Omental fat pad (tissue), 3 donors: ENCODE measurements at regions not wholly inside any gene's neighbourhood (a gene's known extent, or its start where the extent isn't known, plus 50 kb on each side); places are given as distances from the start of the nearest gene placed in this dataset.

Experiments used
- ATAC-seq: fragments of 150-250 bp; one replicate; pipeline ENCODE4 v1.9.1; 2016; ENCODE audit warnings: mild to moderate bottlenecking, moderate library complexity; ENCODE audit not compliant: low FRiP score
- DNase-seq: peaks from one replicate; pipeline ENCODE4 v3.0.0-alpha.2; 2019; ENCODE audit warnings: low spot score
- CTCF ChIP-seq, 3 donors: fragments of 450-650 bp; IDR thresholded peaks; one replicate each; pipeline ENCODE4 v1.5.1; 2016 to 2017; ENCODE audit warnings: antibody characterized with exemption in 3 of 3, mild to moderate bottlenecking in 3 of 3, moderate library complexity in 2 of 3

- DNase-seq (no peak), ATAC-seq (no peak)
- TF ChIP-seq CTCF (IDR thresholded peaks at IDR 0.05) = no peak
Measured at GRCh38 chr11:69921128-69922014, 102.2 kb upstream of the FGF3 start.

DNA sequence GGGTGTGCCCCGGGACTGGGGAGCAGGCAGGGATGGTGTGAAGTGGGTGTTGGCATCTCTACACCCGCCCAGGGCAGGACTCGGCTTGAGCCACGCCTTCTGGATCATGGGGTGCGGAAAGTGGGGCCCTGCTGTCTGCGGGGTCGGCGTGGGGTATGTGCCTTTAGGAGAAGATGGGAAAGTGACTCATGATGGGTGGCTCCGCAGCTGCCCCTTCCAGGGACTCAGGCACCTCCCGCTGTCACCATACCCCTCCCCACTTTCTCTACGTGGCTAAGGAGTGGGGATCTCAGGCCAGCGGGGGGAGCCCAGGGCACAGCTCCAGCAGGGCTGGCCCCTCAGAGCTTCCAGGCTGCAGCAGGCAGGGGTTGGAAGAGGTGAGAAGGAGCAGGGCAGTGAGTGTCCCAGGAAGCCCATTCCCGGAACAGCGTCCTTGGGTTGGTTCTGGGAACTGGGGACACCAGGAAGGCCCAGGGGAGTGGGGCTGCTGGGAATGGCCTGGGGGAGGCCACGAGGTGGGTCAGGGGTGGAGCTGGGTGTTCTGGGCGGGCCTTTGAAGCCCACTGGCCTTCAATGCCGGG, 102.9 kb upstream of the FGF3 start:
- TF ChIP-seq CTCF (IDR thresholded peaks at IDR 0.05) = no peak
- ATAC-seq (no peak), DNase-seq (no peak)

DNA sequence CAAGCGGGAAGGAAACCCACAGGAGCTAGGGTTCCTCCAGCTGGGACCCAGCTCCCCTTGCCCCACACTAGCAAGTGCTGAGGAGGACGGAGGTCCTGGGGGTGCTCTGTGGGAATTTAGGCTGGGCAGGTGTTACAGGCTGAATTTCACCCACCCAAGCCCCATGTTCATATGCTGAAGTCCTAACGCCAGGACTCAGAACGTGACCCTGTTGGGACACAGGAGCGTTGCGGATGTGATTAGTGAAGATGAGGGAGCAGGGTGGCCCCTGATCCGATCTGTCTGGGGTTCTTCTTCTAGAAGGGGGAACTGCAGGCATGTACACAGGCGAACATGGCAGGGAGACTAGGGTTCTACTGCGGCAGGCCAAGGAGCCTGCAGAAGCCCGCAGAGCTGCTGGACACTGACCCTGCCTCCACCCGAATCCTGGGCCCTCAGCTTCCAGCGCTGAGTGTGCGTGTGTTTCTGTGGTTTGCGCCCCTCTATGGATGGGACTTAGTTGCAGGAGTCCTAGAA, 103.4 kb upstream of the FGF3 start:
- DNase-seq (no peak), ATAC-seq (no peak)
- no peak for TF ChIP-seq CTCF (IDR thresholded peaks at IDR 0.05)

GRCh38 chr11:69923196-69923595, 104.0 kb upstream of the FGF3 start:
- DNase-seq (no peak), ATAC-seq (no peak)
- TF ChIP-seq CTCF (IDR thresholded peaks at IDR 0.05) = no peak

DNA sequence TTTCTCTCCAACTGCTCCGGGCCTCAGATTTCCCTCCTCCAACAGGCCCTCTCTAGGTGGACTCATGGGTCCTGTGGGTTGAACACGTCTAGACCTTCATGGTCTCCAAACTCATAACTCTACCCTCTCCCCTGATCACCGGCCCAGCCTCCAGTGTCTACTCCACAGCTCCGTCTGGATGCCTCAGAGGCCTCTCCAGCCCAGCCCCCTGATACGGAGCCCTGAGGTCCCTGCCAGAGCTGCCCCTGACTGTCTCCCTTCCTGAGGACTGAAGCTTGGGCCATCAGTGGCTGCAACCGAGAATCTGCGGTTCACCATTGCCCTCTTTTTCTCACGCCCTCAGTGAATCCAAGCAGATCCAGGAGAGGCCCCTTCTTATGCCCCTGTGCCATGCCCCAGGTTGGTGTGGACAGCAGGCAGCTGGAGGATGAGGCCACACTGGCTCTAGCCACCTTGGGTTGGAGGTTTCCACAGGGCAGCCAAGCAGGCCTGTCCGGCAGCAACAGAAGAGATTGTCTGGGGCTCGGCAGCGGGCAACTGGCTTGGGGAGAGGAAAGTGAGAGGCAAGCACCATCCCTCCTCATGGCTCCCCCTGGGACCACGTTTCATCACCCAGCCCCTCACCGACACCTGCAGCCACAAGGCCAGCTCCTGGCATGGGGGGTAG, 104.6 kb upstream of the FGF3 start:
- DNase-seq = no peak
- TF ChIP-seq CTCF (IDR thresholded peaks at IDR 0.05) = no peak
- ATAC-seq = no peak

- no peak for TF ChIP-seq CTCF (IDR thresholded peaks at IDR 0.05)
- ATAC-seq (no peak), DNase-seq (no peak)
Measured at GRCh38 chr11:69924308-69925161, 105.3 kb upstream of the FGF3 start.
